Pancreas (tissue), 10 donors: ENCODE measurements at regions not wholly inside any gene's neighbourhood (a gene's known extent, or its start where the extent isn't known, plus 50 kb on each side); places are given as distances from the start of the nearest gene placed in this dataset.

Experiments
- ATAC-seq, 4 donors: fragments of 200-7000 bp; cut with Tn5 transposase; one replicate each; pipeline versions ENCODE4 v1.8.0 to v1.9.1; 2020; ENCODE audit warnings: mild to moderate bottlenecking in 4 of 4, moderate library complexity in 4 of 4
- DNase-seq, 6 donors: peaks; one replicate each; pipeline ENCODE4 v3.0.0-alpha.2; 2020
- FAIRE-seq: peaks from 2 replicates; lab custom pipeline; 2012; peaks lifted over from hg19 to GRCh38; lab: Jason Lieb, UNC
- H3K27ac ChIP-seq, 4 donors: fragments of 200-600 bp; sonication (generic); 1 replicate in 3 of 4; 2 replicates in 1 of 4; pipeline versions ENCODE4 v1.5.0 to v1.8.0; 2020
- H3K27me3 ChIP-seq, 4 donors: fragments of 200-600 bp; one replicate each; pipeline ENCODE4 v1.8.0; 2021
- H3K36me3 ChIP-seq, 3 donors: fragments of 200-600 bp; sonication (generic) in 1 of 3; one replicate each; pipeline versions ENCODE4 v1.5.0 to v1.8.0; 2020 to 2021
- H3K4me1 ChIP-seq, 3 donors: fragments of 200-600 bp; one replicate each; pipeline ENCODE4 v1.8.0; 2021
- H3K4me3 ChIP-seq, 4 donors: fragments of 200-600 bp; sonication (generic) in 2 of 4; one replicate each; pipeline versions ENCODE4 v1.5.0 to v1.8.0; 2020 to 2021
- H3K9me3 ChIP-seq, 4 donors: fragments of 200-600 bp; one replicate each; pipeline ENCODE4 v1.8.0; 2021
- CTCF ChIP-seq, 4 donors: fragments of 200-600 bp; sonication (generic) in 3 of 4; IDR thresholded peaks; one replicate each; pipeline versions ENCODE4 v1.5.0 to v1.8.0; 2021; ENCODE audit warnings: antibody characterized with exemption in 4 of 4
- WGBS, 2 donors: extraction: QIAGEN DNeasy Blood & Tissue Kit; methylation state at CpG; one replicate each; pipeline ENCODE4 v1.1.7; 2013; 5-methylcytosine and 5-hydroxymethylcytosine counted together
- intact Hi-C, 3 donors: fragments of 100-400 bp; cut with DNase I; formaldehyde crosslinking; loops; one replicate each; pipeline versions ENCODE4 v1.11.1 to v1.14.2; 2022
- donor health status: healthy with polysubstance abuse.
- donor health status: DM: no; HTN: no; CAD: no; lungs with moderate emphysema.
- donor health status: DM: no; HTN: no; CAD: no.
- donor health status: control.
- donor health status: control.
- donor health status: Bipolar disorder and iron deficiency.
- donor health status: DM: yes; HTN: yes; CAD: no.
- donor health status: DM: no; HTN: no; CAD: no.
- donor health status: DM: no; HTN: no; CAD: no.
- donor health status: DM: yes; HTN: yes; CAD: no.

GRCh38 chr14:80446356-80446755 is 235.1 kb upstream of the DIO2 start:
- Histone ChIP-seq H3K9me3 (no peaks in the 10 kb centered on the region), H3K27ac (no peak overlapping the region), H3K4me3 (no peak overlapping the region), H3K27me3 (no peaks in the 10 kb centered on the region), H3K36me3 (no peaks in the 10 kb centered on the region), H3K4me1 (no peaks in the 10 kb centered on the region)
- no peak for DNase-seq
- FAIRE-seq = no peak
- ATAC-seq = no peak
- intact Hi-C loops = no loop called here
- no peak for TF ChIP-seq CTCF (IDR thresholded peaks at IDR 0.05)

GRCh38 chr14:80445605-80446004 is 234.3 kb upstream of the DIO2 start:
- intact Hi-C loops = no loop called here
- no peak for FAIRE-seq
- no peaks in the 10 kb centered on the region for H3K9me3 ChIP-seq
- no peak overlapping the region for H3K27ac ChIP-seq
- 75 to 81% methylated on average over 3 of the region's 3 CpGs for whole genome bisulfite sequencing, 2 donors
- H3K27me3 ChIP-seq = no peaks in the 10 kb centered on the region
- no peak for DNase-seq
- no peak for TF ChIP-seq CTCF (IDR thresholded peaks at IDR 0.05)
- ATAC-seq = no peak
- no peaks in the 10 kb centered on the region for H3K4me1 ChIP-seq
- no peak overlapping the region for H3K4me3 ChIP-seq
- H3K36me3 ChIP-seq = no peaks in the 10 kb centered on the region

- intact Hi-C loops = no loop called here
- Histone ChIP-seq H3K4me1 (no peaks in the 10 kb centered on the region), H3K4me3 (no peak overlapping the region), H3K27ac (no peak overlapping the region), H3K27me3 (no peaks in the 10 kb centered on the region), H3K9me3 (no peaks in the 10 kb centered on the region), H3K36me3 (no peaks in the 10 kb centered on the region)
- FAIRE-seq (no peak), ATAC-seq (peak in 2 of 4 donors; percentile 75 to 80), DNase-seq (peak in 2 of 6 donors; percentile 15 to 25)
- TF ChIP-seq CTCF (IDR thresholded peaks at IDR 0.05) = no peak
- WGBS, 2 donors = 86 to 95% methylated on average over 1 of the region's 1 CpG
Observed at GRCh38 chr14:80434574-80435321, 223.4 kb upstream of the DIO2 start.

GRCh38 chr14:80433811-80434210 is 222.5 kb upstream of the DIO2 start:
- H3K4me3 ChIP-seq = no peak overlapping the region
- H3K27ac ChIP-seq = no peak overlapping the region
- intact Hi-C loops = no loop called here
- H3K36me3 ChIP-seq = no peaks in the 10 kb centered on the region
- no peaks in the 10 kb centered on the region for H3K4me1 ChIP-seq
- no peaks in the 10 kb centered on the region for H3K9me3 ChIP-seq
- DNase-seq = no peak
- 42 to 50% methylated on average over 1 of the region's 1 CpG for WGBS, 2 donors
- no peak for TF ChIP-seq CTCF (IDR thresholded peaks at IDR 0.05)
- ATAC-seq = no peak
- FAIRE-seq = no peak
- H3K27me3 ChIP-seq = no peaks in the 10 kb centered on the region

GRCh38 chr14:80428671-80429070 is 217.4 kb upstream of the DIO2 start:
- Histone ChIP-seq H3K27ac (no peak overlapping the region), H3K9me3 (no peaks in the 10 kb centered on the region), H3K36me3 (no peaks in the 10 kb centered on the region), H3K27me3 (no peaks in the 10 kb centered on the region), H3K4me3 (no peak overlapping the region), H3K4me1 (no peaks in the 10 kb centered on the region)
- FAIRE-seq = no peak
- ATAC-seq = no peak
- no peak for TF ChIP-seq CTCF (IDR thresholded peaks at IDR 0.05)
- intact Hi-C loops = no loop called here
- 60 to 70% methylated on average over 2 of the region's 2 CpGs for WGBS, 2 donors
- no peak for DNase-seq
